Breast epithelium (tissue), 3 donors: ENCODE measurements at regions not wholly inside any gene's neighbourhood (a gene's known extent, or its start where the extent isn't known, plus 50 kb on each side); places are given as distances from the start of the nearest gene placed in this dataset.

Experiments used
- POLR2A ChIP-seq: fragments of 450-650 bp; IDR thresholded peaks from one replicate; pipeline ENCODE4 v1.6.1; 2016; ENCODE audit warnings: antibody characterized with exemption, mild to moderate bottlenecking, moderate library complexity
- POLR2AphosphoS5 ChIP-seq, 3 donors: sonication (generic); formaldehyde crosslinking; IDR thresholded peaks; one replicate each; pipeline ENCODE4 v1.6.1; 2017; ENCODE audit warnings: antibody characterized with exemption in 3 of 3
- TF ChIP-seq, protein P1 (sequence below), 3 donors: fragments of 450-650 bp; IDR thresholded peaks; one replicate each; pipeline ENCODE4 v1.5.1; 2016 to 2017; ENCODE audit warnings: antibody characterized with exemption in 3 of 3, mild to moderate bottlenecking in 3 of 3, moderate library complexity in 3 of 3

DNA sequence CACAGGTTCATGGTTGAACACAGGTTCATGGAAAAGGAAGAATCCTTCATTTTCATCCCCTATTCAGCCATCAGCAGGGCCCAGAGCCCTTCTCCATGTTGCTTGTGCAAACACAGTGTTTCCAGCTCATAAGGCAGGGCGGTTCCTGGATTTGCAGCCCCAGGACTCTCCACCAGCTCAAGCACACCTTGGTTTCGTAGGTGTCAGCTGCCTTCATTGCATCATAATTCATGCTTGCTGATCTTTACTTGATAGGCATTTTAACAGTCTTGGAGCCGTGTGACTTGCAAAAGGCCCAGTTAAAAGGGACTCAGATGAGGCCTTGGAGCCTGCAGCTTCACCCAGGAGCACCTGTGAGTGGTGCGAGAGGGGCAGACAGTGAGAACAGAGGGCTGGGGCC lies 318.1 kb upstream of the B3GAT1 start:
- TF ChIP-seq, protein P1, sequence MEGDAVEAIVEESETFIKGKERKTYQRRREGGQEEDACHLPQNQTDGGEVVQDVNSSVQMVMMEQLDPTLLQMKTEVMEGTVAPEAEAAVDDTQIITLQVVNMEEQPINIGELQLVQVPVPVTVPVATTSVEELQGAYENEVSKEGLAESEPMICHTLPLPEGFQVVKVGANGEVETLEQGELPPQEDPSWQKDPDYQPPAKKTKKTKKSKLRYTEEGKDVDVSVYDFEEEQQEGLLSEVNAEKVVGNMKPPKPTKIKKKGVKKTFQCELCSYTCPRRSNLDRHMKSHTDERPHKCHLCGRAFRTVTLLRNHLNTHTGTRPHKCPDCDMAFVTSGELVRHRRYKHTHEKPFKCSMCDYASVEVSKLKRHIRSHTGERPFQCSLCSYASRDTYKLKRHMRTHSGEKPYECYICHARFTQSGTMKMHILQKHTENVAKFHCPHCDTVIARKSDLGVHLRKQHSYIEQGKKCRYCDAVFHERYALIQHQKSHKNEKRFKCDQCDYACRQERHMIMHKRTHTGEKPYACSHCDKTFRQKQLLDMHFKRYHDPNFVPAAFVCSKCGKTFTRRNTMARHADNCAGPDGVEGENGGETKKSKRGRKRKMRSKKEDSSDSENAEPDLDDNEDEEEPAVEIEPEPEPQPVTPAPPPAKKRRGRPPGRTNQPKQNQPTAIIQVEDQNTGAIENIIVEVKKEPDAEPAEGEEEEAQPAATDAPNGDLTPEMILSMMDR (IDR thresholded peaks at IDR 0.05): no peak
- no peak for TF ChIP-seq POLR2AphosphoS5 (IDR thresholded peaks at IDR 0.05)
- TF ChIP-seq POLR2A: no peak
